OCI-M1 (cell line): ENCODE measurements at regions not wholly inside any gene's neighbourhood (a gene's known extent, or its start where the extent isn't known, plus 50 kb on each side); places are given as distances from the start of the nearest gene placed in this dataset.
"Not testable (repeated sequence)": the region's sequence is repeated elsewhere in the genome, so short reads cannot be mapped to it uniquely, and the experiment has no call there.

Experiments used
- DNase-seq: peaks from one replicate; lab custom pipeline; 2025; lab: John Stamatoyannopoulos, UW

GRCh38 chr5:145104106-145104505 is 731.0 kb downstream of the PRELID2 start:
- DNase-seq = no peak

GRCh38 chr5:145101246-145101645 is 733.9 kb downstream of the PRELID2 start:
- peak; percentile 22 for DNase-seq

- DNase-seq = no peak
These were observed 745.0 kb downstream of the PRELID2 start for GRCh38 chr5:145090115-145090514.

- no peak for DNase-seq
These were observed 750.3 kb downstream of the PRELID2 start for GRCh38 chr5:145084834-145085233.

GRCh38 chr5:145077028-145077427 is 758.1 kb downstream of the PRELID2 start:
- no peak for DNase-seq

GRCh38 chr5:145076040-145076439 is 759.1 kb downstream of the PRELID2 start:
- no peak for DNase-seq

GRCh38 chr5:145072889-145073288 is 762.3 kb downstream of the PRELID2 start:
- DNase-seq = peak; percentile 5

GRCh38 chr5:145068721-145069120 is 766.4 kb downstream of the PRELID2 start:
- no peak for DNase-seq

- no peak for DNase-seq
These were observed 772.7 kb downstream of the PRELID2 start for GRCh38 chr5:145062280-145063062.

- DNase-seq = peak; percentile 46
These were observed 778.3 kb downstream of the PRELID2 start for GRCh38 chr5:145056800-145057199.

- no peak for DNase-seq
These were observed 785.0 kb downstream of the PRELID2 start for GRCh38 chr5:145050181-145050580.

- DNase-seq = no peak
These were observed 790.2 kb downstream of the PRELID2 start for GRCh38 chr5:145044970-145045369.

GRCh38 chr5:145028626-145029025 is 806.5 kb downstream of the PRELID2 start:
- DNase-seq = no peak

GRCh38 chr5:145027286-145027685 is 807.9 kb downstream of the PRELID2 start:
- peak; percentile 9 for DNase-seq

- peak; percentile 90 for DNase-seq
These were observed 809.4 kb downstream of the PRELID2 start for GRCh38 chr5:145025775-145026174.

- peak; percentile 8 for DNase-seq
These were observed 820.0 kb downstream of the PRELID2 start for GRCh38 chr5:145015146-145015545.

GRCh38 chr5:145014109-145014508 is 821.0 kb downstream of the PRELID2 start:
- DNase-seq = no peak

- no peak for DNase-seq
These were observed 824.3 kb downstream of the PRELID2 start for GRCh38 chr5:145010834-145011233.

GRCh38 chr5:145008876-145009530 is 826.1 kb downstream of the PRELID2 start:
- DNase-seq = no peak

GRCh38 chr5:144994356-144994755 is 823.7 kb downstream of the KCTD16 start:
- DNase-seq = not testable (repeated sequence)

GRCh38 chr5:144983101-144983500 is 812.4 kb downstream of the KCTD16 start:
- DNase-seq = no peak

GRCh38 chr5:144979516-144980264 is 809.0 kb downstream of the KCTD16 start:
- DNase-seq = no peak

GRCh38 chr5:144972317-144972716 is 801.6 kb downstream of the KCTD16 start:
- no peak for DNase-seq
